Endothelial cell of umbilical vein (primary cell): ENCODE measurements at regions not wholly inside any gene's neighbourhood (a gene's known extent, or its start where the extent isn't known, plus 50 kb on each side); places are given as distances from the start of the nearest gene placed in this dataset.

Source experiments
- BruUV-seq: library from RNA; stranded (reverse); fragments of 400-500 nt; replicated peaks from 2 replicates; lab custom pipeline; 2021; lab: Mats Ljungman, UMichigan
- CTCF ChIA-PET: fragments of 300-600, 350-600 bp; sonication (Branson Sonifier 250); formaldehyde crosslinking; loops from one replicate; lab custom pipeline; 2021; ENCODE audit warnings: antibody characterized with exemption, inconsistent platforms; lab: Charles Lee
- POLR2A ChIA-PET: fragments of 300-600, 350-600 bp; sonication (Branson Sonifier 250); formaldehyde crosslinking; loops from one replicate; lab custom pipeline; 2021; ENCODE audit warnings: antibody characterized with exemption, inconsistent platforms; lab: Charles Lee
- DNase-seq: peaks from one replicate; pipeline ENCODE4 v3.0.0-alpha.2; 2011; ENCODE audit warnings: low read depth, low spot score
- FAIRE-seq: peaks from 2 replicates; lab custom pipeline; 2011; peaks lifted over from hg19 to GRCh38; lab: Jason Lieb, UNC
- H2AFZ ChIP-seq: 2 replicates; pipeline ENCODE4 v1.6.0; 2012; ENCODE audit warnings: low read depth, low read length, control low read depth, inconsistent platforms
- H3K27ac ChIP-seq: 2 replicates; pipeline ENCODE4 v1.5.1; 2011; ENCODE audit warnings: low read depth, mild to moderate bottlenecking, control low read depth, low read length, moderate library complexity; ENCODE audit not compliant: insufficient read depth
- H3K27me3 ChIP-seq, 2 experiments: 2 replicates each; pipeline versions ENCODE4 v1.6.0 to v1.6.1; 2011; ENCODE audit warnings: low read length in 2 of 2, mixed read lengths in 1 of 2; ENCODE audit not compliant: control insufficient read depth in 2 of 2, insufficient read depth in 2 of 2
- H3K36me3 ChIP-seq, 2 experiments: 2 replicates in 1 of 2; 3 replicates in 1 of 2; pipeline ENCODE4 v1.5.1; 2011; ENCODE audit warnings: low read length in 2 of 2, mild to moderate bottlenecking in 1 of 2, moderate library complexity in 1 of 2; ENCODE audit not compliant: control insufficient read depth in 2 of 2, insufficient read depth in 2 of 2; ENCODE audit errors: extremely low read depth in 1 of 2
- H3K4me1 ChIP-seq: 3 replicates; pipeline ENCODE4 v1.5.1; 2011; ENCODE audit warnings: mild to moderate bottlenecking, low read length; ENCODE audit not compliant: control insufficient read depth, insufficient read depth; ENCODE audit errors: extremely low read depth
- H3K4me2 ChIP-seq: 2 replicates; pipeline ENCODE4 v1.6.1; 2011; ENCODE audit warnings: low read length, control low read depth, mixed read lengths; ENCODE audit not compliant: insufficient read depth
- H3K4me3 ChIP-seq, 3 experiments: fragments of 200-600 bp in 1 of 3; sonication (generic), shearing (Covaris generic) in 1 of 3; replicated peaks in 1 of 3; 2 replicates each; pipeline ENCODE4 v1.5.1; 2011 to 2016; ENCODE audit warnings: control low read depth in 3 of 3, low read length in 3 of 3, mild to moderate bottlenecking in 2 of 3, inconsistent platforms in 1 of 3, low read depth in 1 of 3, moderate library complexity in 1 of 3; ENCODE audit not compliant: insufficient read depth in 1 of 3
- H3K79me2 ChIP-seq: 2 replicates; pipeline ENCODE4 v1.6.0; 2012; ENCODE audit warnings: low read length, inconsistent platforms; ENCODE audit not compliant: control insufficient read depth, insufficient read depth
- H3K9ac ChIP-seq: replicated peaks from 2 replicates; pipeline ENCODE3; 2011; ENCODE audit warnings: low read length, control low read depth; ENCODE audit not compliant: insufficient read depth; ENCODE audit errors: extremely low read depth
- H3K9me1 ChIP-seq: replicated peaks from 3 replicates; pipeline ENCODE4 v1.6.0; 2011; ENCODE audit warnings: mild to moderate bottlenecking, low read length; ENCODE audit not compliant: control insufficient read depth, insufficient read depth; ENCODE audit errors: extremely low read depth
- H3K9me3 ChIP-seq: replicated peaks from 2 replicates; pipeline ENCODE4 v1.5.1; 2012; ENCODE audit warnings: low read length, inconsistent platforms; ENCODE audit not compliant: control insufficient read depth, insufficient read depth
- H4K20me1 ChIP-seq: replicated peaks from 2 replicates; pipeline ENCODE3; 2011; ENCODE audit warnings: mild to moderate bottlenecking, low read length; ENCODE audit not compliant: control insufficient read depth, insufficient read depth; ENCODE audit errors: extremely low read depth
- CTCF ChIP-seq, 2 donors: IDR thresholded peaks; 1 replicate in 1 of 2; 2 replicates in 1 of 2; pipeline ENCODE4 v1.5.1; 2011; ENCODE audit warnings: low read length in 2 of 2, mild to moderate bottlenecking in 2 of 2, moderate library complexity in 2 of 2, control low read depth in 1 of 2, inconsistent platforms in 1 of 2, low read depth in 1 of 2; ENCODE audit not compliant: insufficient read depth in 1 of 2; ENCODE audit errors: extremely low read depth in 1 of 2
- EZH2 ChIP-seq: IDR thresholded peaks from 2 replicates; pipeline ENCODE4 v1.6.1; 2012; ENCODE audit warnings: borderline replicate concordance, low read depth, mild to moderate bottlenecking, moderate library complexity, low read length, inconsistent platforms; ENCODE audit not compliant: severe bottlenecking
- FOS ChIP-seq: IDR thresholded peaks from 2 replicates; pipeline ENCODE4 v1.6.1; 2011; ENCODE audit warnings: mild to moderate bottlenecking, low read length, moderate library complexity, borderline replicate concordance; ENCODE audit not compliant: insufficient read depth
- GATA2 ChIP-seq: IDR thresholded peaks from 2 replicates; pipeline ENCODE4 v1.7.0; 2011; ENCODE audit warnings: low read depth, mild to moderate bottlenecking, moderate library complexity, mixed read lengths, low read length; ENCODE audit not compliant: insufficient read length, insufficient read depth
- JUN ChIP-seq: IDR thresholded peaks from 2 replicates; pipeline ENCODE4 v1.6.1; 2011; ENCODE audit warnings: borderline replicate concordance, low read depth; ENCODE audit not compliant: insufficient read length, insufficient read depth
- MAX ChIP-seq: IDR thresholded peaks from 2 replicates; pipeline ENCODE4 v1.6.1; 2011; ENCODE audit not compliant: insufficient read depth, insufficient read length
- MYC ChIP-seq: IDR thresholded peaks from one replicate; pipeline ENCODE4 v1.6.1; 2011; ENCODE audit warnings: mild to moderate bottlenecking, low read depth, low read length
- POLR2A ChIP-seq: IDR thresholded peaks from 2 replicates; pipeline ENCODE4 v1.6.1; 2012; ENCODE audit warnings: low read depth, mild to moderate bottlenecking, control low read depth, low read length
- POLR2AphosphoS5 ChIP-seq: IDR thresholded peaks from 2 replicates; pipeline ENCODE4 v1.6.1; 2012; ENCODE audit warnings: low read depth, mild to moderate bottlenecking, control low read depth, low read length, moderate library complexity; ENCODE audit not compliant: insufficient read depth
- dilution Hi-C: fragments of 300-500 bp; cut with MboI; formaldehyde crosslinking; loops from one replicate; pipeline ENCODE4 v1.15.0; 2019; ENCODE audit warnings: low sequenced_read_pairs; ENCODE audit not compliant: extremely low pct_ligation_motif_present
- intact Hi-C: fragments of 100-400 bp; cut with micrococcal nuclease; formaldehyde crosslinking; loops from one replicate; pipeline ENCODE4 v1.10.0; 2022

GRCh38 chr17:63156986-63157385 is 191.0 kb downstream of the TANC2 start:
- Histone ChIP-seq H3K79me2 (no peaks in the 10 kb centered on the region), H4K20me1 (no peaks in the 10 kb centered on the region), H3K4me3 (no peak overlapping the region), H3K27me3 (no peaks in the 10 kb centered on the region), H2AFZ (no peak overlapping the region), H3K9me1 (no peaks in the 10 kb centered on the region), H3K9me3 (no peaks in the 10 kb centered on the region), H3K9ac (no peak overlapping the region), H3K27ac (no peak overlapping the region), H3K4me2 (no peak overlapping the region), H3K36me3 (no peaks in the 10 kb centered on the region), H3K4me1 (no peaks in the 10 kb centered on the region)
- intact Hi-C loops (no loop called here), dilution Hi-C loops (no loop called here)
- DNase-seq, result no peak
- ChIA-PET POLR2A (no interaction called here), CTCF (interaction anchor here (1.2 kb wide), 1 partner anchor 39 kb away, joined by 3 read pairs; no protein-coding TSS in a partner anchor)
- no peak for FAIRE-seq
- BruUV-seq, result no TSS peak
- TF ChIP-seq FOS (no peak), EZH2 (no peak), MYC (no peak), GATA2 (no peak), POLR2AphosphoS5 (no peak), JUN (no peak), MAX (no peak), POLR2A (no peak), CTCF (IDR thresholded peaks at IDR 0.05; ENCODE audit: extremely low read depth in 1 of 2, insufficient read depth in 1 of 2, low read depth in 1 of 2, low read length in 2 of 2) (no peak)
